ENCODE measurements at regions not wholly inside any gene's neighbourhood (a gene's known extent, or its start where the extent isn't known, plus 50 kb on each side); places are given as distances from the start of the nearest gene placed in this dataset.

DNA sequence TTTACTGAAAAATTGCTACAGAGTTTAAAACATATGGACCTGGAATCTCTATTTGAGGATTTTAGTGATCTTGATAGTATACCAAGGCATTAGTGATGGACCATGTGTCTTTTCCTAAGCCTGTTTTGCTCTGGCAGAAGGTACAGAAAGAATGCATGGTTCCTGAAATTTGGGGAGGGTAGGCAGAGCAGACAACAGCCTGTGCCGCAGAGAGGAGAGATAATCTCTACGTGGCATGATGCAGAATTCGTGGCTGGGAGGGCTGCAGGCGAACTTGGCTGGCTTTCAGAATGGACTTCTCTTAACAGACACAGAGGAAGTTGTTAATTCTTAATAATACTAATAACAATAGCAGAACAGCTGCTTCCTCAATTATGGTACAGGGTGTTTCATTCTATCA, 137.5 kb upstream of the FOXB1 start:
- TF ChIP-seq, protein P1, sequence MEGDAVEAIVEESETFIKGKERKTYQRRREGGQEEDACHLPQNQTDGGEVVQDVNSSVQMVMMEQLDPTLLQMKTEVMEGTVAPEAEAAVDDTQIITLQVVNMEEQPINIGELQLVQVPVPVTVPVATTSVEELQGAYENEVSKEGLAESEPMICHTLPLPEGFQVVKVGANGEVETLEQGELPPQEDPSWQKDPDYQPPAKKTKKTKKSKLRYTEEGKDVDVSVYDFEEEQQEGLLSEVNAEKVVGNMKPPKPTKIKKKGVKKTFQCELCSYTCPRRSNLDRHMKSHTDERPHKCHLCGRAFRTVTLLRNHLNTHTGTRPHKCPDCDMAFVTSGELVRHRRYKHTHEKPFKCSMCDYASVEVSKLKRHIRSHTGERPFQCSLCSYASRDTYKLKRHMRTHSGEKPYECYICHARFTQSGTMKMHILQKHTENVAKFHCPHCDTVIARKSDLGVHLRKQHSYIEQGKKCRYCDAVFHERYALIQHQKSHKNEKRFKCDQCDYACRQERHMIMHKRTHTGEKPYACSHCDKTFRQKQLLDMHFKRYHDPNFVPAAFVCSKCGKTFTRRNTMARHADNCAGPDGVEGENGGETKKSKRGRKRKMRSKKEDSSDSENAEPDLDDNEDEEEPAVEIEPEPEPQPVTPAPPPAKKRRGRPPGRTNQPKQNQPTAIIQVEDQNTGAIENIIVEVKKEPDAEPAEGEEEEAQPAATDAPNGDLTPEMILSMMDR (IDR thresholded peaks at IDR 0.05 in 4 of 5, conservative IDR thresholded peaks at IDR 0.05 in 1 of 5) = no peak
- no peak for TF ChIP-seq POLR2A (IDR thresholded peaks at IDR 0.05)

Data from gastrocnemius medialis (tissue), 4 donors.